DLD1 (cell line): ENCODE measurements at regions not wholly inside any gene's neighbourhood (a gene's known extent, or its start where the extent isn't known, plus 50 kb on each side); places are given as distances from the start of the nearest gene placed in this dataset.
"Not testable (repeated sequence)": the region's sequence is repeated elsewhere in the genome, so short reads cannot be mapped to it uniquely, and the experiment has no call there.

Experiments used
- in situ Hi-C: cut with HindIII; loops from 2 replicates; pipeline ENCODE4 v1.10.0; 2017; ENCODE audit warnings: low sequenced_read_pairs

- in situ Hi-C loops = no loop called here
Observed at GRCh38 chr6:137654365-137654981, 160.3 kb upstream of the OLIG3 start.

GRCh38 chr6:137655291-137655690 is 161.1 kb upstream of the OLIG3 start:
- in situ Hi-C loops = no loop called here

GRCh38 chr6:137656735-137657134 is 162.5 kb upstream of the OLIG3 start:
- in situ Hi-C loops = no loop called here

GRCh38 chr6:137657351-137657911 is 163.2 kb upstream of the OLIG3 start:
- in situ Hi-C loops = no loop called here

- in situ Hi-C loops = no loop called here
Observed at GRCh38 chr6:137658287-137658686, 164.1 kb upstream of the OLIG3 start.

- in situ Hi-C loops = no loop called here
Observed at GRCh38 chr6:137659871-137660270, 165.7 kb upstream of the OLIG3 start.

- in situ Hi-C loops = no loop called here
Observed at GRCh38 chr6:137660296-137660731, 166.1 kb upstream of the OLIG3 start.

- in situ Hi-C loops = no loop called here
Observed at GRCh38 chr6:137661601-137662000, 167.4 kb upstream of the OLIG3 start.

- in situ Hi-C loops = no loop called here
Observed at GRCh38 chr6:137664183-137664582, 170.0 kb upstream of the OLIG3 start.

GRCh38 chr6:137665342-137665934 is 171.2 kb upstream of the OLIG3 start:
- in situ Hi-C loops = no loop called here

- in situ Hi-C loops = no loop called here
Observed at GRCh38 chr6:137666202-137666774, 172.1 kb upstream of the OLIG3 start.

GRCh38 chr6:137673603-137674002 is 179.4 kb upstream of the OLIG3 start:
- in situ Hi-C loops = no loop called here

- in situ Hi-C loops = no loop called here
Observed at GRCh38 chr6:137676888-137677287, 182.7 kb upstream of the OLIG3 start.

GRCh38 chr6:137677709-137678108 is 183.5 kb upstream of the OLIG3 start:
- in situ Hi-C loops = no loop called here

- in situ Hi-C loops = no loop called here
Observed at GRCh38 chr6:137678451-137678850, 184.3 kb upstream of the OLIG3 start.

GRCh38 chr6:137680705-137681346 is 186.2 kb upstream of the TNFAIP3 start:
- in situ Hi-C loops = no loop called here

- in situ Hi-C loops = no loop called here
Observed at GRCh38 chr6:137681445-137682009, 185.5 kb upstream of the TNFAIP3 start.

GRCh38 chr6:137682658-137683057 is 184.4 kb upstream of the TNFAIP3 start:
- in situ Hi-C loops = not testable (repeated sequence)

- in situ Hi-C loops = no loop called here
Observed at GRCh38 chr6:137683916-137684315, 183.1 kb upstream of the TNFAIP3 start.

- in situ Hi-C loops = no loop called here
Observed at GRCh38 chr6:137685798-137686375, 181.2 kb upstream of the TNFAIP3 start.

GRCh38 chr6:137687818-137688217 is 179.2 kb upstream of the TNFAIP3 start:
- in situ Hi-C loops = no loop called here
